Tibial artery (tissue), 4 donors: ENCODE measurements at regions not wholly inside any gene's neighbourhood (a gene's known extent, or its start where the extent isn't known, plus 50 kb on each side); places are given as distances from the start of the nearest gene placed in this dataset.
"Not testable (repeated sequence)": the region's sequence is repeated elsewhere in the genome, so short reads cannot be mapped to it uniquely, and the experiment has no call there.

Experiments
- DNase-seq, 2 donors: peaks; one replicate each; pipeline ENCODE4 v3.0.0-alpha.2; 2019
- H3K27ac ChIP-seq, 2 donors: fragments of 200-600 bp; sonication (generic) in 1 of 2; 1 replicate in 1 of 2; 2 replicates in 1 of 2; pipeline ENCODE4 v1.5.1; 2018 to 2019; ENCODE audit warnings: mild to moderate bottlenecking in 1 of 2
- H3K27me3 ChIP-seq, 2 donors: fragments of 200-600 bp; sonication (generic) in 1 of 2; one replicate each; pipeline versions ENCODE4 v1.5.1 to v1.6.0; 2016 to 2019
- H3K36me3 ChIP-seq, 3 donors: fragments of 200-600 bp; sonication (generic) in 2 of 3; one replicate each; pipeline ENCODE4 v1.5.1; 2016 to 2019; ENCODE audit warnings: mild to moderate bottlenecking in 2 of 3
- H3K4me1 ChIP-seq, 4 donors: fragments of 200-600 bp; sonication (generic) in 2 of 4; 1 replicate in 3 of 4; 2 replicates in 1 of 4; pipeline ENCODE4 v1.5.1; 2016 to 2019
- H3K4me3 ChIP-seq, 2 donors: fragments of 200-600 bp; sonication (generic) in 1 of 2; 1 replicate in 1 of 2; 2 replicates in 1 of 2; pipeline ENCODE4 v1.5.1; 2018 to 2019; ENCODE audit warnings: mild to moderate bottlenecking in 2 of 2
- H3K9me3 ChIP-seq, 3 donors: fragments of 200-600 bp; sonication (generic) in 1 of 3; one replicate each; pipeline ENCODE4 v1.5.1; 2016 to 2019
- CTCF ChIP-seq, 2 experiments: fragments of 200-600 bp in 1 of 2; fragments of 450-650 bp in 1 of 2; IDR thresholded peaks; one replicate each; pipeline ENCODE4 v1.5.1; 2017 to 2019; ENCODE audit warnings: antibody characterized with exemption in 2 of 2, mild to moderate bottlenecking in 1 of 2, moderate library complexity in 1 of 2
- intact Hi-C: fragments of 100-400 bp; cut with DNase I; formaldehyde crosslinking; loops from one replicate; pipeline ENCODE4 v1.15.0; 2023; ENCODE audit warnings: low total_unique reads

GRCh38 chr11:39768214-39768613, 1691.2 kb downstream of the LRRC4C start:
- Histone ChIP-seq H3K9me3 (no peaks in the 10 kb centered on the region), H3K4me1 (no peaks in the 10 kb centered on the region), H3K36me3 (no peaks in the 10 kb centered on the region), H3K4me3 (no peak overlapping the region), H3K27ac (no peak overlapping the region), H3K27me3 (no peaks in the 10 kb centered on the region)
- TF ChIP-seq CTCF (IDR thresholded peaks at IDR 0.05): no peak
- no peak for DNase-seq
- intact Hi-C loops: no loop called here

GRCh38 chr11:39745401-39745800, 1714.1 kb downstream of the LRRC4C start:
- intact Hi-C loops: no loop called here
- H3K36me3 ChIP-seq: no peaks in the 10 kb centered on the region
- H3K27ac ChIP-seq: no peak overlapping the region
- no peaks in the 10 kb centered on the region for H3K27me3 ChIP-seq
- H3K4me1 ChIP-seq: no peaks in the 10 kb centered on the region
- no peaks in the 10 kb centered on the region for H3K9me3 ChIP-seq
- no peak overlapping the region for H3K4me3 ChIP-seq
- TF ChIP-seq CTCF (IDR thresholded peaks at IDR 0.05): no peak
- DNase-seq: no peak

- H3K9me3 ChIP-seq: no peaks in the 10 kb centered on the region
- DNase-seq: no peak
- no peaks in the 10 kb centered on the region for H3K36me3 ChIP-seq
- H3K4me3 ChIP-seq: no peak overlapping the region
- no peaks in the 10 kb centered on the region for H3K4me1 ChIP-seq
- H3K27ac ChIP-seq: no peak overlapping the region
- intact Hi-C loops: no loop called here
- H3K27me3 ChIP-seq: no peaks in the 10 kb centered on the region
- no peak for TF ChIP-seq CTCF (IDR thresholded peaks at IDR 0.05)
These were observed 1718.4 kb downstream of the LRRC4C start for GRCh38 chr11:39741066-39741465.

GRCh38 chr11:39736351-39736750, 1723.1 kb downstream of the LRRC4C start:
- H3K27me3 ChIP-seq, DNase-seq, H3K36me3 ChIP-seq, H3K4me1 ChIP-seq, H3K4me3 ChIP-seq, intact Hi-C loops, H3K9me3 ChIP-seq, H3K27ac ChIP-seq: not testable (repeated sequence)

GRCh38 chr11:39732001-39732400, 1727.5 kb downstream of the LRRC4C start:
- DNase-seq: no peak
- no peaks in the 10 kb centered on the region for H3K4me1 ChIP-seq
- H3K4me3 ChIP-seq: no peak overlapping the region
- H3K36me3 ChIP-seq: no peaks in the 10 kb centered on the region
- H3K27me3 ChIP-seq: no peaks in the 10 kb centered on the region
- intact Hi-C loops: no loop called here
- H3K27ac ChIP-seq: no peak overlapping the region
- H3K9me3 ChIP-seq: no peaks in the 10 kb centered on the region
- TF ChIP-seq CTCF (IDR thresholded peaks at IDR 0.05): no peak

GRCh38 chr11:39725081-39725480, 1734.4 kb downstream of the LRRC4C start:
- intact Hi-C loops: no loop called here
- H3K4me3 ChIP-seq: no peak overlapping the region
- no peaks in the 10 kb centered on the region for H3K27me3 ChIP-seq
- H3K36me3 ChIP-seq: no peaks in the 10 kb centered on the region
- no peaks in the 10 kb centered on the region for H3K4me1 ChIP-seq
- H3K27ac ChIP-seq: no peak overlapping the region
- no peak for TF ChIP-seq CTCF (IDR thresholded peaks at IDR 0.05)
- DNase-seq: no peak
- H3K9me3 ChIP-seq: no peaks in the 10 kb centered on the region
